SK-N-DZ (cell line): ENCODE measurements at regions not wholly inside any gene's neighbourhood (a gene's known extent, or its start where the extent isn't known, plus 50 kb on each side); places are given as distances from the start of the nearest gene placed in this dataset.

Experiments used
- DNase-seq: peaks from one replicate; pipeline ENCODE4 v3.0.0-alpha.2; 2015; ENCODE audit warnings: low spot score

DNA sequence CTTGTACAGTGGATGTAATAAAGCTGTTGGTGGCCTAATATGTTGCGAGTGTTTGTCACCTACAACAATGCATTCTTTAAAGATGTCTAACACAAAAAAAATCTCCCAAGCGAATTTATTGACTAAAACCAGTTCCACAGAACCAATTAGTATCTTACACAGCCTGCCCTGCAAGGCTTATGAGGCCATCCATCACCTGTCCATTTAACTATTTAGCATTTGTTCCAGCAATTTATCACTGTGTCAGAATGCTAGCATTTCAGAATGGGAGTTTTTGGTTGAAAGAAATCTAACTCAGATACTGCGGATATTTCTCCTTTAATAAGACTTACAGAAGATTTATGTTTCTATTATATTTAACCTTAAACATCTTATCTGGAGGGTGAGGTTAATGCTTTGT, 831.1 kb upstream of the PRMT6 start:
- DNase-seq, result no peak

DNA sequence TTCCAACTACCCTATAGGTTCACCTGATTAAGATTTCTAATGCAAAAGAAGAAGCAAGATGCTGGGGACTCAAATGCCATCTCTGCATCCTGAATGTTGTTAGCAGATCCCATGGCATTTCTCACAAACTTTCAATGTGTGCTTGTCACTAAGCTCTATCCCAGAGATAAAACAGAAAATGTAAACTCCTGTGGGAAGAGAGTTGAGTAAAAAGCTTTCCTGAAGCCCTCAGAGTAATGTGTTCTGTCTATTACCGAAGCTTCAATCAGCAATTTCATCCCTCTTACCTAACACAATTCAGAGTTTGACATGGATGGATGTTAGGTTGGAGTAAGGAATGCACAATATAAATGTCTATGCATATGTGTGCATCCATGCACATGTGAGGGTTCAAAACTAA, 829.9 kb upstream of the PRMT6 start:
- DNase-seq, result no peak

DNA sequence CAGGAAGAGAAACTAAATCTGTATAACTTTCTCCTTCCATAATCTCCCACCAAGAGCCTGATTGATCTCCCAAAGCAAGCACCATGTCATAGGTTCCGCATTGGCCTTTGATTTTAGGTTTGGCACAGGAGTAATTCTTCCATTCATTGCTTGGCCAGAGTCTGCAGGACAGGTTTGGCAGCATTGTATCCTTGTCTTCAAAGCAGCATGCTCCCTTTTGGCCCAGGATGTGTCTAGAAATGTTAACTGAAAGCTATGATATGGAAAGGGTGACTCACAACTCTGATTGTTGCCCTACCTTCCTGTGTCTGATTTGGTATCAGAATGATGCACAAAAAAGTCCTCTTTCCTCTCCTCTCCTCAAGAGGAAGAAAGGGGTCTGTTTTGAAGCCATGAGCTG, 824.3 kb upstream of the PRMT6 start:
- DNase-seq, result no peak

DNA sequence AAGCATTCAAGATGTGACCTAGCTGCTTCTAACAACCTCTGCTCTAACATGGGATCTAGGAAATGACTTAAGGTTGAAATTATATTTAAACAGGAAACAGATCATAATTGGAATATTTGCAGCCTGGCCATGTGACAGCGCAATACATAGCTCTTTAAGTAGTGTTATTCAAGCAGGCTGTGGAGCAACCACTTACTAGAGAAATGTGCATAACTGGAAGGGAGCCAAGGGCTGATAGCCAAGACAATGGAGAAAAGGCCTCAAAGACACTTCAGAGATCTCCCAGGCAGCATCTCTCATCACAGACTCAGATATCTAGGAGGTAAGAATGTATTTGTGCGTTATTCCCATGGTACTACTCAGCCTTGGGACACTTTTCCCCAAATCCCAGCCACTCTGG, 823.0 kb upstream of the PRMT6 start:
- DNase-seq, result no peak

DNA sequence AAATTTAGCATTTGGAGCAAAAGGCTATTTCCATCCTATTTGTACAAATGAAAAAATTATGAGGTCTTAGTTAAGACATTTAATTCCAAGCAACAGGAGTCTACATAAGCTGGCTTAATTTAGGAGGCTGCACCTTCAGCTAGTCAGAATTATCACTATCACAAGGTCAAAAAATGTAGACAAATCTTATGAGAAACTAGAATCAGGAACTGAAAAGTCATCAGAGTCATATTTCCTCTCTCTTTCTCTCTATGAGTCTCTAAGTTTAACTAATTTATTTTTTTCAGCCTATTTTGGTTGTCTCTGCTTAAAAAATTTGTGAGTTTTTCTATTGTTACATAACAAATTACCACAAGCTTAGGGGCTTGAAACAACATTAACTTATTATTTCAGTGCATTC, 807.1 kb upstream of the PRMT6 start:
- no peak for DNase-seq

DNA sequence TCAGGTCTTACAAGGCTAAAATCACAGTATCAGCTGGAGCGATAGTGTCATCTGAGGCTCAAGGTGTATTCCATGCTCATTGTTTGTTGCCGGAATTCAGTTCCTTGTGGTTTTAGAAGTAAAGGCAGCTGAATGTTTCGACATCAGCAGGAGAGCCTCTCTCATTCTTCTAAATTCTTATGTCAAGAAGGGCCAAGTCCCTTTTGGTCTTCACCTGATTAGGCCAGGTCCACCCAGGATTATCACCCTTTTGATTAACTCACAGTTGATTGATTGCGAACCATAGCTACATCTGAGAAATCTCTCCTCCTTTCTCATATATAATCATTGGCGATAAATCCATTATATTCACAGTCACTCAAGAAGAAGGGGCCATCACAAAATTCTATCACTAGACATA, 806.7 kb upstream of the PRMT6 start:
- no peak for DNase-seq

DNA sequence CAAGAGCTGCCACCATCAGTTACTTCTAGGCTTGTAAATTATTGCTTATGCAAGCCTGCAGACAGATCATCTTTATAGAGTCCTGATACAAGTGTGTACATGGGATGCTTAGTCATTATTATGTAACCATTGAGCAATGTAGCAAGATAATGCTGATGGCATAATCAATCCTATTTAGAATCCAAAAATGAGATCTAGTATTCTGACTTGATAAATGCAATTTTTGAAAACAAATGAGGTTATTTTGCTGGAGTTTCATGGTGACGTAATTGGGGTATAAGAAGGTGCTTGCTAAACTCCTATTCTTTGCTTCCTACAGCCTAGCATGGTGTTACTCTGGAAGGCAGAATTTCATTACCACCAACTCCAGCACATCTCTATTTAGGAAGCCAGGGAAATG, 801.7 kb upstream of the PRMT6 start:
- no peak for DNase-seq

DNA sequence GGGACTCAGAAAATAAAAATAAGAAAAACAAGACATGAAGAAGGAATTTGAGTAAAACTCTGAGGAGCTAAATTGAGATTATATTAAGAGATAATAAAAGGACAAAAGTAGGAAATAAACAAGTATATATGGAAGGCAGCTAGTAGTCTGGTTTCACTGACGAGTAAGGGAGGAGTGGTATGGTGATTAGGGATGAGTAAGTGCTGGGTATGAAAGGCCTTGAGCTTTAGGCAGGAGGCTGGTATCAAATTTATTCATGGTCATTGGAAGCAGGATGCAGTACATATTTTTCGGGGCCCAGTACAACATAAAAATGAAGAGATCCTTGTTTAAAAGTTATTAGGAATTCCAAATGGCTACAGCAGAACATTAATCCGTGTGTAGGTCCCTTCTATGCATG, 789.7 kb upstream of the PRMT6 start:
- no peak for DNase-seq

DNA sequence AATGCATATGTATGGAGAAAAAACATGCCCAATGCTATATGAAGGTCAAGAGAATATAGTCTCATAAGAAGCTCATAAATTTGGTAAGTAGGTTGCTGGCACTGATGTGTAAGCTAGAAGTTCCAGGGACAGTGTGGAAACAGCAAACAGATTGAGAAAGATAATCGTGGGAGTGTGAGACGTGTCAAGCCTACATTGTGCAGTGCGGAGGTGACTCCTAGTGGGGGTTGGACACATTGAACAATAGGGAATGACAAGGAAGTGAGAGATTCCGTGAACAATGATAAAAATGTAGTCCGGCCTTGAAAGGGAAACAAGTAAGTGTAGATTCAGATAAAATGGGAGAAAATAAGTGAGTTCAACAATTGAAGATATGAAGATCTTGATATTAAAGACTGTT, 788.4 kb upstream of the PRMT6 start:
- peak; percentile 60 for DNase-seq

DNA sequence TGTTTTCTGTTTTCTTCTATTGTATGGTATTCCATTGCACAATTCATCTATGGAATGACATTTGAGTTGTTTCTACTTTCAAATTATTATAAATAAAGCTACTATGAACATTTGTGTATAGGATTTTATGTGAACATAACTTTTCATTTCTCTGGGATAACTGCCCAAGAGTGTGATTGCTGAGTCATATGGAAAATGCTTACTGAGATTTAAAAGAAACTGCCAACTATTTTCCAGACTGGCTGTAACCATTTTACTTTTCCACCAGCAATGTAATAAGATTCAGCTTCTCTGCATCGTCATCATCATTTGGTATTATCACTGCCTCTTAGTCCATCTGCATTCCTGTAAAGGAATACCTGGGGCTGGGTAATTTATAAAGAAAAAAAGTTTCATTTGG, 779.6 kb upstream of the PRMT6 start:
- DNase-seq, result no peak

DNA sequence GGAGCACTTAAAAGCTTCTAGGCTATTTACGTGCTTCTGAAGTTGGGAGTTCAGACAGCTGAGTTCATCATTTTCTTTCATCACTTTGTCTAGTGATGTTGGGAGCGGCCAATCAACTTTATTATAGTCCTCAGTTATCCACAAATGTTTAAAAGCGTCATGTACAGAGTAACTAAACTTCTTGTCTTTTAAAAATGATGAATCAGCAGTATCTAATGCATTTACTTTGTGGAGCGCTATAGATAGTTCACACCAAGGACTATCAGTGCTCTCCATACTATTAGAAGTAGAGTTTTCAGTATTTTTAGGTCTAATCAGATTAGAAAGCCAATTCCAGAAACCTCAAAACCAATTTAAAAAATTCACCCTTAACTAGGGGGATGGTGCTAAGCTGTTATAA, 778.7 kb upstream of the PRMT6 start:
- no peak for DNase-seq

DNA sequence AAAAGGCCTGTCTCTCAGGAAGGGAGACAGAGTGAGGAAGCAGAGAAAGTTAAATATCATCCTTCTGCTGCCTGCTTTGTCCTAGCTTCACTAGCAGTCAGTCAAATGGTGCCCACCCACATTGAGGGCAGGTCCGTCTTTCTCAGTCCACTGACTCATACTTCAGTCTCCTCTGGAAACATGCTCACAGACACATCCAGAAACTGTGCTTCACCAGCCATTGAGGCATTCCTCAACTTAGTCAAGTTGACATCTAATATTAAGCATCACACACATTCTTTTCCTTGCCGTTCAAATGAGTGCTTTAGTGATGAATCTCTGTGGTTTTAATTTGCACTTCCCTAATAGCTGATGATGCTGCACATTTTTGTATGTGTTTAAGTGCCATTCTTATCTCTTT, 777.8 kb upstream of the PRMT6 start:
- no peak for DNase-seq

DNA sequence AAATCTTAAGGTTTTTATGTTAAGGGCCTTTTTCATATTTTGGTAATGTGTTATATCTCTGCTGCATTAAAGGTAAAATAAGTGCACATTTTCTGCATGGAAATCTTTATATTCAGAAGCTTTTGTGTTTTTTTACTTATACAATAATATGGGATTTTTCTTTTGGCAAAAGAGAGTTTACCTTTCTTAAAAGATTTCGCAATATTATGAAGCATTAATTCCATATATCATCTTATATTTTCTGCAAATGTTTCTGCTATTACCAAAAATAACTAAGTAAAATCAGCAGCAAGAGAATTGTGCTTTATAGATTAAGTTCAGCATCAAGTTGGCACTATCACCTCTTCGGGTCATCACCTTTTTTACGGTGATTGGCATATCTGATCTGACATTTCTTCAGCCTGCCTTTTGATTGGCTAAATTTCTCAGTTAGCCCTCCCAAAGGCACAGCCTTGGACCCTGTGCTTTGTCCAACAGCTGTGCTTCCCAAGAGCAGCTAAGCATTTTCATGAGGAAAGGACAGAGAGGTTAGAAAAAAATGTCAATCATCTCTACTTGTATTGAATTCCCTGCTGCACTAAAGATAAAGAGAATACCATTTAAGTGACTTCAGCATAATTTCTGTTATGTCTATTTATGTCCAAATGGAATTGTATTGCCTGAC, 767.1 kb upstream of the PRMT6 start:
- DNase-seq, result peak; percentile 34

DNA sequence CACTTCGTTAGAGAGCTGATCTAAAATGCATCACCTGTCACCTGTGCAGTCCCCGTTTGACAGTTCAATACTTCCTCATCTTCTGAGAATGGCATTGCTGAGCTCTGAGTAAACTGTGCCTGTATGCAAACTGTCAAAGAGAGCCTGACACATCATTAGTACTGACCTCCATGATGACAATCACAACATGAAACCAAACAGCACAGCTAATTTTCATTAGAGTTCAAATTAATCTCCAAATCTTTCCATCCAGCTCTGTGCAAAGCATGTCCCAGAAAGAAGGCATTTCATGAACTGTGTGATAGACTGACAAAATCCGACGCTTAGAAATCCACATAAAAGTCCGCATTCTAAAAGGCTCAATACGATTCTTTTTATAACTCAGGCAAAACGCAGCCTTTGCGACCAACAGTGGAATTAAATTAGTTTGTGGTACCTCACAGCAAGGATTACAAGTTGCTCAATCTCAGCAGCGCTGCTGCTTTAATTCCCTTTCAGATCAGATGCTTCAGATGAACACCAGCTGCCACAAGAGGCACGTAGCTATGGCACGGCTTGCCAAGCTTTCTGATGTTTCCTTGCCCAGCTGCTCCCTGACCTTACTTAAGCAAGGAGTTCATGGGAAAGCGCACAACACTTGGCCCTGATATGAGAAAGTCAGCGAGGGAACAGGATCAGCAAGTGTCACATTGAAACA, 765.5 kb upstream of the PRMT6 start:
- DNase-seq, result peak; percentile 52

DNA sequence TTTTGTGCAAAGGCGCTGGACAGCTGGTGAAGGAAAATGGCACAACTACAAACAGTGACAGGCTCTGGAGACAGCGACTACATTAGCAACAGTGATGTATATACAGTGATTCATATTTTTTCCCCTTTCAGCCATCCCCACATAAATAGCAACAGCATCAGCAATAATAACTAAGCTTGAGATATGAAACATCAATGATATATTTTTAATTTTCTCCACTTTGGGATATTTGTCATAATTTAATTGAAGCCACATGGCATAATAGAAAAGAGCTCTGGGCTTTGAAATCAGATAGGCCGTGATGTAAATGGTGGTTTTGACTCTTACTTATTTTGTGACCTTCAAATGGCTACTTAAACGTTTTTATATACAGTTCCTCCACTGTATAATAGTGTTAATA, 764.3 kb upstream of the PRMT6 start:
- peak; percentile 8 for DNase-seq

DNA sequence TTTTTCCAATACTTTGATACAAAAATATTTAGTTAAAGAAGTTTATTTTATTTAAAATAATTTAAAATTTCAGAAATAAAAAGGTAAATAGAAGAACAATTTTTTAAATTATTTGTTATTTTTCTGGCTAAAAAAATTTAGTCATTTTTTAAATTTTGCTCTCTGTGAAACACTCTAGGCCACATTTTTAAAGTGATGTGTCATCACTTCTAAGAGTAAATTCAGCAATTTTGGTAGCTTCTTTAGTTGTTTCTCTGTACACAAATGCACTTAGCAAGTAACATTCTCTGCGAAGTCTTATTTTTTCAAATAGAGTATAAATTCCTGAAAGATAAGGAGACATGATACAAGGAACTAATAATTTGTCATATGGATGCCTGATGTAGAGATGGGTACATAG, 760.0 kb upstream of the PRMT6 start:
- no peak for DNase-seq

DNA sequence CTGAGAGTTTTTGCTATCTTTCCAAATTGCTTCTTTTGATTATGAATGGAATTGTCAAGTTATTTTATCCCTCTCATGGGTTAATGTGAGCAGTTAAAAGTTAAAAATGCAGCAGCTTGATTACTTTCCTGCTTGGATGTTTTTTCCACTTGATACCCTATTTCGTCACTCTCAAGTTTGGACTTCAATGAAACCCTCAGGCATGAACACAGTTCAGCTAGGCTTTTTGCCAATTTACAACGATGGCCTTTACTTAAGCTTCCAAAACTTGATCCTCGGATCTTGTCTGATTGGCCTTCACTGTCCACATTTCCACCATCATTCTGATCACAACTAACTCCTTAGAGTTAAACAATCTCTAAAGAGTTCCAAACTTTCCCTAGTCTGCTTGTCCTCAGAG, 752.4 kb upstream of the PRMT6 start:
- no peak for DNase-seq

DNA sequence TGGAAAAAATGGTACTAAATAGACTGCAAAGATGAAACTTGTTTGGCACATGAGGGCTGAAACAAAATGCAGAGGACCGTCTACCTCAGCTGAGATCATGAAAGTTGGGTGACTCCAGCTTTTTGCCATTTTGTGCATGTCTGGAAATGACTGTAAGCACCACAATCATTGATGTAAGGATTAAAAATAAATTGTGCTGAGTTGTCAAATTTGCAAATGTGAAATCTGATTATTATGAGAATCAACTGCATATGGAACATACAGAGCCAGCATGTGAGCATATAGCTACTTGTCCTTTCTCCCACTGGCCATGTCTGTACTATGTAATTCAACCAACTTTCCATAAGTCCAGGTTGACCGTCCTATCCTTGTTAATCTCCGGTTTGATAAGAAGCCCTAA, 736.9 kb upstream of the PRMT6 start:
- no peak for DNase-seq

DNA sequence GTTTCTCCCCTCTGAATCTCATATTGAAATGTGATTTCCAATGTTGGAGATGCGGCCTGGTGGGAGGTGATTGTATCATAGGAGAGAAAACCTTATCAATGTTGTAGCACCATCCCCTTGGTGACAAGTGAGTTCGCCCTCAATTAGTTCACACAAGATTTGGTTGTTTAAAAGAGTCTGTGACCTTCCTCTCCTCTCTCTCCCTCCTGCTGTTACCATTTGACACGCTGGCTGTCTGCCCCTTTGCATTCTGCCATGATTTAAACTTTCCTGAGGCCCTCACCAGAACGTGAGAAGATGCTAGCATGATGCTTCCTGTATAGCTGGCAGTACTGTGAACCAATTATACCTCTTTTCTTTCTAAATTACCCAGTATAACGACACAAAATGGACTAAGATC, 730.9 kb upstream of the PRMT6 start:
- no peak for DNase-seq

DNA sequence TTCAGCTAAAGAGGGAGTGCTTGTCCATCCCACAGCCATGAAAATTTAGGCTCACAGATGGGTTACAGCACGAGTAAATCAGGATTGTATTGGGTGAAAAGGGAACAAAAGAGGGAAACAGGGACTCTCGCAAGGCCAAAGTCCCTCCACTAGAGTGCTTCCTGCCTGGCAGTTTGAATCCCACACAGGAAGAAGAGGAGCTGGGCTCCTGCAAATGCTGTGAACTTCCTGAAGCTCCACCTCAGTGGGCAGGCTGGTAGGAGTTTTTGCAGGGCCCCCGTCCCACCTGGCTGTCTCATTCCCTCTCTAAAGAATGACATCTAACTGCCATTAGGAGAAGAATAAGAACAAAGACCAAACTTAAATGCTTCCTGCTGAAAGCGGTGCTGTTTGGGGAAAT, 712.0 kb upstream of the PRMT6 start:
- DNase-seq, result no peak

DNA sequence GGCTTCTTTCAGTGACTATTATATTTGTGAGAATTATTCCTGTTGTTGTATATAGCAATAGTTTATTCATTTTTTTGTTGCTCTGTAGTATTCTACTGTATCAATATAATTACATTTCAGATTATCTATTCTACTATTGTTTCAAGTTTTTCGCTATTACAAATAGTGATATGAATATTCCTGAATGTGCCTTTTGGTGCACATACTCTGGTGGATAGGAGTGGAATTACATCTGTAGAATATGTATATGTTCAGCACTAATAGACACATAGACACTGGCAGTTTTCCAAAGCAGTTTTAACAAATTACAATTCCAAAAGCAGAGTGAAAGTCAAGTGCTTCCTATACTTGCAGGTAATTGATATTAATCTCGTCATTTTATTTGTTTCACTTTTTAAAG, 696.2 kb upstream of the PRMT6 start:
- DNase-seq, result no peak

DNA sequence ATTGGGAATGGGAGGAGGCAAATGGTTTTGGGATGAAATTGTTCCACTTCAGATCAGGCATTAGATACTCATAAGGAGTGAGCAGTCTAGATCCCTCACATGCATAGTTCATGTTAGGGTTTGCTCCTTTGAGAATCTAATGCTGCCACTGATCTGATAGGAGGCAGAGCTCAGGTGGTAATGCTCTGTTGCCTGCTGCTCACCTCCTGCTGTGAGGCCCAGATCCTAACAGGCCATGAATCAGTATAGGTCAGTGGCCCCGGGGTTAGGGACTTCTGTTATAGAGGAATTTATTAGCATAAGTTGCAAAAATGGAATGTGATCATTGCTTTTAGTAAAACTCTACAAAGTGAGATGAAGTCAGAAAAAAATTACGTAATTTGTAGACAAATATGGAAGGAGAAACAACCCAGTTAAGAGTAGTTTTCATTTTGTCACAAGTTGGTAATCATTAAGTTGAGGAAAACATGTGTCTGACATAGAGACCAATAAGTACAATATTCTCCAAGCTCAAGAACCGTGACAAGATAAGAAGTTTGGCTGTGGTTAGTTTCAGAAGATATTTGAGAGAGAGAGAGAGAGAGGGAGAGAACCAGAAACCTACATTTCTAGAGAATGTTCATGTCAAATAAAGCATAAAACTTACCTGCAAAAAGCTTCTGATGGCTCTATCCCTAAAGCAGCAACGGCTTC, 689.7 kb upstream of the PRMT6 start:
- no peak for DNase-seq

DNA sequence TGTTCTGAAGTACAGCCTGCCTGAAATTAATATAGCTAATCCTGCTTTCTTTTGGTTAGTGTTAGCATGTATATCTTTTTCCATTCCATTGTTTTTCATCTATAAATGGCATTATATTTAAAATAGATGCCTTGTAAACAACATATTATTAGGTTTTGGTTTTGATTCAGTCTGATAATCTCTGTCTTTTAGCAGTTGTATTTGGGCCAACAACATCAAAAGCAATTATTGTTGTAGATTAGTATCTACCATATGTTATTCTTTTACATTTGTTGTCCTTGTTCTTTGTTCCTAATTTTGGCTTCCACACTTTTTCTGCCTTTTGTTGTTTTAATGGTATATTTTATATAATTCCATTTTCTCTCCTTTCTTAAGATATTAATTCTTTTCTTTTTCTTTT, 678.2 kb upstream of the PRMT6 start:
- DNase-seq, result no peak
